HEK293 (cell line): ENCODE measurements at regions not wholly inside any gene's neighbourhood (a gene's known extent, or its start where the extent isn't known, plus 50 kb on each side); places are given as distances from the start of the nearest gene placed in this dataset.

Experiments
- CTCF ChIA-PET: fragments of 350-600 bp; formaldehyde crosslinking; extraction: SDS; loops from one replicate; lab custom pipeline; 2021; ENCODE audit warnings: antibody characterized with exemption; lab: Yijun Ruan, JAX
- POLR2A ChIA-PET: fragments of 300-600 bp; formaldehyde crosslinking; extraction: SDS; loops from one replicate; lab custom pipeline; 2020; ENCODE audit warnings: antibody characterized with exemption, inconsistent platforms; lab: Yijun Ruan, JAX
- H3K27ac ChIP-seq: fragments of 200-500 bp; sonication (Bioruptor generic); 2 replicates; pipeline ENCODE4 v1.5.1; 2014; ENCODE audit warnings: low read depth, low read length, control low read depth, inconsistent platforms; ENCODE audit errors: extremely low read depth
- H3K36me3 ChIP-seq, 2 experiments: fragments of 200-500 bp in 1 of 2; sonication (Bioruptor generic) in 1 of 2; 1 replicate in 1 of 2; 2 replicates in 1 of 2; pipeline ENCODE4 v1.5.1; 2014 to 2017; ENCODE audit warnings: inconsistent platforms in 2 of 2, low read length in 2 of 2; ENCODE audit not compliant: control insufficient read depth in 2 of 2, insufficient read depth in 1 of 2
- H3K4me1 ChIP-seq: fragments of 200-500 bp; sonication (Bioruptor generic); 2 replicates; pipeline ENCODE4 v1.5.1; 2014; ENCODE audit warnings: mild to moderate bottlenecking, low read length, inconsistent platforms; ENCODE audit not compliant: control insufficient read depth, insufficient read depth
- H3K4me3 ChIP-seq: 2 replicates; pipeline ENCODE4 v1.5.1; 2011; ENCODE audit warnings: low read depth, mild to moderate bottlenecking, control low read depth, low read length, moderate library complexity
- H3K9me3 ChIP-seq: fragments of 200-500 bp; sonication (Bioruptor generic); 2 replicates; pipeline ENCODE4 v1.5.1; 2014; ENCODE audit warnings: low read depth, low read length, inconsistent platforms; ENCODE audit not compliant: control insufficient read depth, insufficient read depth
- GLI4 ChIP-seq: fragments of 450-650 bp; formaldehyde crosslinking; IDR thresholded peaks from 2 replicates; pipeline ENCODE4 v1.5.1; 2016; ENCODE audit warnings: missing biosample characterization, missing genetic modification characterization
- OVOL3 ChIP-seq: fragments of 450-650 bp; formaldehyde crosslinking; IDR thresholded peaks from 2 replicates; pipeline ENCODE4 v1.5.1; 2016; ENCODE audit warnings: missing biosample characterization, missing genetic modification characterization
- TCF7L2 ChIP-seq: IDR thresholded peaks from 2 replicates; pipeline ENCODE4 v1.6.1; 2011; ENCODE audit warnings: low read depth, mild to moderate bottlenecking, inconsistent platforms, low read length, moderate library complexity, borderline replicate concordance
- ZFP41 ChIP-seq: fragments of 450-650 bp; formaldehyde crosslinking; IDR thresholded peaks from 2 replicates; pipeline ENCODE4 v1.5.1; 2016; ENCODE audit warnings: missing biosample characterization, missing genetic modification characterization, borderline replicate concordance
- ZNF10 ChIP-seq: fragments of 450-650 bp; formaldehyde crosslinking; IDR thresholded peaks from 2 replicates; pipeline ENCODE4 v1.5.1; 2017; ENCODE audit warnings: missing biosample characterization, missing genetic modification characterization
- ZNF24 ChIP-seq: fragments of 450-650 bp; formaldehyde crosslinking; IDR thresholded peaks from 2 replicates; pipeline ENCODE4 v1.5.1; 2016; ENCODE audit warnings: missing biosample characterization, missing genetic modification characterization
- ZNF335 ChIP-seq: fragments of 450-650 bp; formaldehyde crosslinking; conservative IDR thresholded peaks from 2 replicates; pipeline ENCODE4 v1.5.1; 2016; ENCODE audit warnings: missing biosample characterization, missing genetic modification characterization
- ZNF48 ChIP-seq: fragments of 450-650 bp; formaldehyde crosslinking; IDR thresholded peaks from 2 replicates; pipeline ENCODE4 v1.5.1; 2016; ENCODE audit warnings: missing biosample characterization, missing genetic modification characterization
- ZNF549 ChIP-seq: fragments of 450-650 bp; IDR thresholded peaks from 2 replicates; pipeline ENCODE4 v1.5.1; 2018; ENCODE audit warnings: missing biosample characterization, missing genetic modification characterization, mild to moderate bottlenecking, inconsistent platforms, moderate library complexity
- ZNF654 ChIP-seq: fragments of 450-650 bp; formaldehyde crosslinking; IDR thresholded peaks from 2 replicates; pipeline ENCODE4 v1.5.1; 2016; ENCODE audit warnings: low read depth, missing biosample characterization, missing genetic modification characterization
- ZNF707 ChIP-seq: fragments of 450-650 bp; formaldehyde crosslinking; IDR thresholded peaks from 2 replicates; pipeline ENCODE4 v1.5.1; 2016; ENCODE audit warnings: missing biosample characterization, missing genetic modification characterization
- ZNF837 ChIP-seq: fragments of 450-650 bp; formaldehyde crosslinking; IDR thresholded peaks from 2 replicates; pipeline ENCODE4 v1.5.1; 2016; ENCODE audit warnings: missing biosample characterization, missing genetic modification characterization
- TF ChIP-seq, protein P1 (sequence below): fragments of 450-650 bp; formaldehyde crosslinking; IDR thresholded peaks from 2 replicates; pipeline ENCODE4 v1.5.1; 2016; ENCODE audit warnings: missing biosample characterization, missing genetic modification characterization, borderline replicate concordance
- TF ChIP-seq, protein P2 (sequence below): fragments of 450-650 bp; formaldehyde crosslinking; IDR thresholded peaks from 2 replicates; pipeline ENCODE4 v1.5.1; 2016; ENCODE audit warnings: missing biosample characterization, missing genetic modification characterization, low read depth
- TF ChIP-seq, protein P3 (sequence below): fragments of 450-650 bp; formaldehyde crosslinking; conservative IDR thresholded peaks from 2 replicates; pipeline ENCODE4 v1.5.1; 2016; ENCODE audit warnings: low read depth, missing biosample characterization, missing genetic modification characterization
- TF ChIP-seq, protein P4 (sequence below): fragments of 450-650 bp; formaldehyde crosslinking; IDR thresholded peaks from 2 replicates; pipeline ENCODE4; 2016; ENCODE audit warnings: missing biosample characterization, missing genetic modification characterization
- TF ChIP-seq, protein P5 (sequence below): fragments of 450-650 bp; formaldehyde crosslinking; IDR thresholded peaks from 2 replicates; pipeline ENCODE4 v1.5.1; 2016; ENCODE audit warnings: missing biosample characterization, missing genetic modification characterization

DNA sequence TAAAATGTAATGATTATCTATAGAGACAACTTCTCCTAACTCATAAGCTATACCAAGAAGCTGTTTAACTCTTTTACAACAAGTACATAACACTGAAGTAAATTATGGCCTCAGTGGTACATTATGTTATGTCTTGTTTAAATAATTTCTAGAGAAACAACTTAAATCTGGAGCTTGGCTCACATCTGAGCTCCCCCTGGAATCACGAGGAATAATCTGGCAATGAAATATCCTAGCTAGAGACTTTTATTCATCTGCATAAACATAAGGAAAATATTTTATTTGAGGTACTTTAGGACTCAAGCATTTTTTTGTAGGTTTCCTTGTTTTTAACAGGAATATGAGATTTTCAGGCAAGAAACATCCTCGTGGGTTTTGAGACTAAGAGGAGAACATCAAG is 354.7 kb upstream of the SLC7A11 start:
- Histone ChIP-seq H3K4me1 (no peaks in the 10 kb centered on the region), H3K27ac (no peak overlapping the region), H3K9me3 (no peaks in the 10 kb centered on the region)
- ChIA-PET POLR2A (no interaction called here), CTCF (interaction anchor here (0.6 kb wide), 1 partner anchor 1925 kb away, joined by 3 read pairs; no protein-coding TSS in a partner anchor)
- TF ChIP-seq ZNF837 (tag by site-specific recombination) (no peak), ZNF10 (tag by site-specific recombination) (no peak), TCF7L2 (no peak), ZFP41 (tag by site-specific recombination) (no peak)
- TF ChIP-seq, protein P1, sequence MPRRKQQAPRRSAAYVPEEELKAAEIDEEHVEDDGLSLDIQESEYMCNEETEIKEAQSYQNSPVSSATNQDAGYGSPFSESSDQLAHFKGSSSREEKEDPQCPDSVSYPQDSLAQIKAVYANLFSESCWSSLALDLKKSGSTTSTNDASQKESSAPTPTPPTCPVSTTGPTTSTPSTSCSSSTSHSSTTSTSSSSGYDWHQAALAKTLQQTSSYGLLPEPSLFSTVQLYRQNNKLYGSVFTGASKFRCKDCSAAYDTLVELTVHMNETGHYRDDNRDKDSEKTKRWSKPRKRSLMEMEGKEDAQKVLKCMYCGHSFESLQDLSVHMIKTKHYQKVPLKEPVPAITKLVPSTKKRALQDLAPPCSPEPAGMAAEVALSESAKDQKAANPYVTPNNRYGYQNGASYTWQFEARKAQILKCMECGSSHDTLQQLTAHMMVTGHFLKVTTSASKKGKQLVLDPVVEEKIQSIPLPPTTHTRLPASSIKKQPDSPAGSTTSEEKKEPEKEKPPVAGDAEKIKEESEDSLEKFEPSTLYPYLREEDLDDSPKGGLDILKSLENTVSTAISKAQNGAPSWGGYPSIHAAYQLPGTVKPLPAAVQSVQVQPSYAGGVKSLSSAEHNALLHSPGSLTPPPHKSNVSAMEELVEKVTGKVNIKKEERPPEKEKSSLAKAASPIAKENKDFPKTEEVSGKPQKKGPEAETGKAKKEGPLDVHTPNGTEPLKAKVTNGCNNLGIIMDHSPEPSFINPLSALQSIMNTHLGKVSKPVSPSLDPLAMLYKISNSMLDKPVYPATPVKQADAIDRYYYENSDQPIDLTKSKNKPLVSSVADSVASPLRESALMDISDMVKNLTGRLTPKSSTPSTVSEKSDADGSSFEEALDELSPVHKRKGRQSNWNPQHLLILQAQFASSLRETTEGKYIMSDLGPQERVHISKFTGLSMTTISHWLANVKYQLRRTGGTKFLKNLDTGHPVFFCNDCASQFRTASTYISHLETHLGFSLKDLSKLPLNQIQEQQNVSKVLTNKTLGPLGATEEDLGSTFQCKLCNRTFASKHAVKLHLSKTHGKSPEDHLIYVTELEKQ = no peak
- TF ChIP-seq, all 188 proteins: peak for 0
- Histone ChIP-seq H3K36me3 (no peaks in the 10 kb centered on the region), H3K4me3 (no peak overlapping the region)

DNA sequence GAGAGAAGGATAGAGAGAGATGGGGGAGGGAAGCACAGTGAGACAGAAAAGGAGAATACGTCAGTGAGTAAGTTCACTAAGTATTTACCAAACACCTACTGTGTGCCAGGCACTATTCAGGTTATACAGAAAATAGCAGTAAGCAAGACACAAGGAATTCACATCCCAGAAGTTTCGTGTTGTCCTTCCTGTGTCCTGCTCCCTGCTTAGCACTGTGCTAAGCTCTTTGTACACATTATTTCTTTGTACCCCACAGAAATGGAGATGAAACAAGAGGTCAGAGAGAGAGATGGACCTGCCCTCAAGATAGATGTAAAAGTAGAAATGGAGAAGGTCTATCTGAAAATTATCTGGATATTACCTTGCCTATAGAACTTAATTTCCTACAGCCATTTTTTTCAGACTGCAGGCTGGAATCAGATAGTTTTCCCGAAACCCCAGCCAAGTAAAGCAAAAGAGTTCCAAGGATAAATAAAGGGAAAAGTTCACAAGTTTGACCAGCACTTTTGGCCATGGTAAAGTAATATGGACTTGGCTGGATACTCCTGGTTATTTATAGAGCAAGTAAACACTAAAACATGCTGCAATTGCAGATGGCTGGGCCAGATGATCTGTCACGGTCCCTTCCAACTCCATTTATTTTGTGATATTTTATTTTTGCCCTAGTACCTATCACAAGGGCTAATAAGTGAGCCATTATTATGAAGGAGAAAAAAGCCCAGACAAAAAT is 353.7 kb upstream of the SLC7A11 start:
- CTCF ChIA-PET = interaction anchor here (0.7 kb wide), 1 partner anchor 1967 kb away, joined by 4 read pairs; no protein-coding TSS in a partner anchor
- Histone ChIP-seq H3K36me3 (no peaks in the 10 kb centered on the region), H3K27ac (no peak overlapping the region)
- no peak for TF ChIP-seq ZNF48 (tag by site-specific recombination)
- TF ChIP-seq ZNF654 (tag by site-specific recombination) = no peak
- TF ChIP-seq, protein P2, sequence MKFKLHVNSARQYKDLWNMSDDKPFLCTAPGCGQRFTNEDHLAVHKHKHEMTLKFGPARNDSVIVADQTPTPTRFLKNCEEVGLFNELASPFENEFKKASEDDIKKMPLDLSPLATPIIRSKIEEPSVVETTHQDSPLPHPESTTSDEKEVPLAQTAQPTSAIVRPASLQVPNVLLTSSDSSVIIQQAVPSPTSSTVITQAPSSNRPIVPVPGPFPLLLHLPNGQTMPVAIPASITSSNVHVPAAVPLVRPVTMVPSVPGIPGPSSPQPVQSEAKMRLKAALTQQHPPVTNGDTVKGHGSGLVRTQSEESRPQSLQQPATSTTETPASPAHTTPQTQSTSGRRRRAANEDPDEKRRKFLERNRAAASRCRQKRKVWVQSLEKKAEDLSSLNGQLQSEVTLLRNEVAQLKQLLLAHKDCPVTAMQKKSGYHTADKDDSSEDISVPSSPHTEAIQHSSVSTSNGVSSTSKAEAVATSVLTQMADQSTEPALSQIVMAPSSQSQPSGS = no peak
- no peak for TF ChIP-seq OVOL3
- no peak for TF ChIP-seq ZNF335
- no peak for TF ChIP-seq ZNF707
- TF ChIP-seq, protein P3, sequence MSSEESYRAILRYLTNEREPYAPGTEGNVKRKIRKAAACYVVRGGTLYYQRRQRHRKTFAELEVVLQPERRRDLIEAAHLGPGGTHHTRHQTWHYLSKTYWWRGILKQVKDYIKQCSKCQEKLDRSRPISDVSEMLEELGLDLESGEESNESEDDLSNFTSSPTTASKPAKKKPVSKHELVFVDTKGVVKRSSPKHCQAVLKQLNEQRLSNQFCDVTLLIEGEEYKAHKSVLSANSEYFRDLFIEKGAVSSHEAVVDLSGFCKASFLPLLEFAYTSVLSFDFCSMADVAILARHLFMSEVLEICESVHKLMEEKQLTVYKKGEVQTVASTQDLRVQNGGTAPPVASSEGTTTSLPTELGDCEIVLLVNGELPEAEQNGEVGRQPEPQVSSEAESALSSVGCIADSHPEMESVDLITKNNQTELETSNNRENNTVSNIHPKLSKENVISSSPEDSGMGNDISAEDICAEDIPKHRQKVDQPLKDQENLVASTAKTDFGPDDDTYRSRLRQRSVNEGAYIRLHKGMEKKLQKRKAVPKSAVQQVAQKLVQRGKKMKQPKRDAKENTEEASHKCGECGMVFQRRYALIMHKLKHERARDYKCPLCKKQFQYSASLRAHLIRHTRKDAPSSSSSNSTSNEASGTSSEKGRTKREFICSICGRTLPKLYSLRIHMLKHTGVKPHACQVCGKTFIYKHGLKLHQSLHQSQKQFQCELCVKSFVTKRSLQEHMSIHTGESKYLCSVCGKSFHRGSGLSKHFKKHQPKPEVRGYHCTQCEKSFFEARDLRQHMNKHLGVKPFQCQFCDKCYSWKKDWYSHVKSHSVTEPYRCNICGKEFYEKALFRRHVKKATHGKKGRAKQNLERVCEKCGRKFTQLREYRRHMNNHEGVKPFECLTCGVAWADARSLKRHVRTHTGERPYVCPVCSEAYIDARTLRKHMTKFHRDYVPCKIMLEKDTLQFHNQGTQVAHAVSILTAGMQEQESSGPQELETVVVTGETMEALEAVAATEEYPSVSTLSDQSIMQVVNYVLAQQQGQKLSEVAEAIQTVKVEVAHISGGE (tag by site-specific recombination) = no peak
- TF ChIP-seq ZNF549 (tag by site-specific recombination) = no peak
- no peak for TF ChIP-seq ZNF24 (tag by site-specific recombination)
- no peak for TF ChIP-seq GLI4 (tag by site-specific recombination)
- TF ChIP-seq, protein P4, sequence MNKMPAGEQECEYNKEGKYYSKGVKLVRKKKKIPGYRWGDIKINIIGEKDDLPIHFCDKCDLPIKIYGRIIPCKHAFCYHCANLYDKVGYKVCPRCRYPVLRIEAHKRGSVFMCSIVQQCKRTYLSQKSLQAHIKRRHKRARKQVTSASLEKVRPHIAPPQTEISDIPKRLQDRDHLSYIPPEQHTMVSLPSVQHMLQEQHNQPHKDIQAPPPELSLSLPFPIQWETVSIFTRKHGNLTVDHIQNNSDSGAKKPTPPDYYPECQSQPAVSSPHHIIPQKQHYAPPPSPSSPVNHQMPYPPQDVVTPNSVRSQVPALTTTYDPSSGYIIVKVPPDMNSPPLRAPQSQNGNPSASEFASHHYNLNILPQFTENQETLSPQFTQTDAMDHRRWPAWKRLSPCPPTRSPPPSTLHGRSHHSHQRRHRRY (tag by site-specific recombination) = no peak
- TF ChIP-seq, protein P5, sequence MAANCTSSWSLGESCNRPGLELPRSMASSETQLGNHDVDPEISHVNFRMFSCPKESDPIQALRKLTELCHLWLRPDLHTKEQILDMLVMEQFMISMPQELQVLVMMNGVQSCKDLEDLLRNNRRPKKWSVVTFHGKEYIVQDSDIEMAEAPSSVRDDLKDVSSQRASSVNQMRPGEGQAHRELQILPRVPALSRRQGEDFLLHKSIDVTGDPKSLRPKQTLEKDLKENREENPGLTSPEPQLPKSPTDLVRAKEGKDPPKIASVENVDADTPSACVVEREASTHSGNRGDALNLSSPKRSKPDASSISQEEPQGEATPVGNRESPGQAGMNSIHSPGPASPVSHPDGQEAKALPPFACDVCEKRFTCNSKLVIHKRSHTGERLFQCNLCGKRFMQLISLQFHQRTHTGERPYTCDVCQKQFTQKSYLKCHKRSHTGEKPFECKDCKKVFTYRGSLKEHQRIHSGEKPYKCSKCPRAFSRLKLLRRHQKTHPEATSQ (tag by site-specific recombination) = no peak
- TF ChIP-seq, all 188 proteins: peak for 0
- Histone ChIP-seq H3K4me1 (no peaks in the 10 kb centered on the region), H3K9me3 (no peaks in the 10 kb centered on the region), H3K4me3 (no peak overlapping the region)
- POLR2A ChIA-PET = no interaction called here
